ENCODE measurements at regions not wholly inside any gene's neighbourhood (a gene's known extent, or its start where the extent isn't known, plus 50 kb on each side); places are given as distances from the start of the nearest gene placed in this dataset.

- Histone ChIP-seq H3K4me2 (ENCODE audit: low read depth, low read length, poor library complexity, severe bottlenecking) (no peak overlapping the region), H3K4me3 (ENCODE audit: insufficient read depth, low read length, poor library complexity, severe bottlenecking) (no peak overlapping the region)
Observed at GRCh38 chr3:71997066-71997653, 212.2 kb upstream of the PROK2 start.

DNA sequence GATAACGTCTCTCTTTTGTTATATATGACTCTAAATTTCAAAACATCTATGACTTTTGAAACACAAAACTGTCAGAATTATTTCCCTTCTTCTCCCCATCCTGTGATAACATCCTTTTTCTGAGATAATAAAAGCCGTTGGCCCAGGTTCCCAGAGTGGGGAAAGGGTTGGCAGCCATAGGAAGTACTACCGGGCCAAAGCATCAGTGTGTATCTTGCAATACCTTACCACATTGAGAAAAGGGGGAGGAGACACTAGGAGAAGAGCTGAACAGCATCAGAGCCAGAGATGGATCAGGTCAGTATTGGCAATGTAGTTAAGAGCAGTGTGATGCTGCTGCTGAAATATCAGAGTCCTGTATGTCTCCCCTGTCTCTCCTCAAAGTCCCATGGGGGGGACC is 210.0 kb upstream of the PROK2 start:
- Histone ChIP-seq H2AFZ (ENCODE audit: low read depth, low read length, severe bottlenecking) (no peak overlapping the region), H3K9me2 (replicated peaks; ENCODE audit: insufficient read depth, low read length) (no peaks in the 10 kb centered on the region), H3K36me3 (ENCODE audit: low read length) (no peaks in the 10 kb centered on the region), H4K20me1 (ENCODE audit: low read depth, low read length) (no peaks in the 10 kb centered on the region), H3K9me3 (ENCODE audit: insufficient read depth, low read length) (no peaks in the 10 kb centered on the region), H3K79me2 (ENCODE audit: insufficient read depth, low read length) (no peaks in the 10 kb centered on the region), H3K4me3 (ENCODE audit: insufficient read depth, low read length, poor library complexity, severe bottlenecking) (no peak overlapping the region), H3F3A (ENCODE audit: insufficient read depth) (no peaks in the 10 kb centered on the region), H3K4me2 (ENCODE audit: low read depth, low read length, poor library complexity, severe bottlenecking) (no peak overlapping the region), H3K27me3 (ENCODE audit: low read length) (no peaks in the 10 kb centered on the region; the same call in 1 of the 2 replicates), H3K9ac (ENCODE audit: low read length) (no peak overlapping the region), H3K27ac (ENCODE audit: low read depth, low read length) (no peak overlapping the region)
- TF ChIP-seq CTCF (IDR thresholded peaks at IDR 0.05; ENCODE audit: insufficient read depth, low read length, poor library complexity, severe bottlenecking) (no peak), EZH2phosphoT487 (conservative IDR thresholded peaks at IDR 0.05; ENCODE audit: low read length) (no peak)

More at GRCh38 chr3:71997066-71997653, 212.2 kb upstream of the PROK2 start:
- TF ChIP-seq EZH2phosphoT487 (conservative IDR thresholded peaks at IDR 0.05; ENCODE audit: low read length) (no peak), CTCF (IDR thresholded peaks at IDR 0.05; ENCODE audit: insufficient read depth, low read length, poor library complexity, severe bottlenecking) (no peak)
- Histone ChIP-seq H3K27me3 (ENCODE audit: low read length) (no peaks in the 10 kb centered on the region), H3F3A (ENCODE audit: insufficient read depth) (no peaks in the 10 kb centered on the region), H2AFZ (ENCODE audit: low read depth, low read length, severe bottlenecking) (no peak overlapping the region), H4K20me1 (ENCODE audit: low read depth, low read length) (no peaks in the 10 kb centered on the region), H3K36me3 (ENCODE audit: low read length) (no peaks in the 10 kb centered on the region), H3K9me3 (ENCODE audit: insufficient read depth, low read length) (no peaks in the 10 kb centered on the region), H3K27ac (ENCODE audit: low read depth, low read length) (no peak overlapping the region), H3K9ac (ENCODE audit: low read length) (no peak overlapping the region), H3K79me2 (ENCODE audit: insufficient read depth, low read length) (no peaks in the 10 kb centered on the region), H3K9me2 (replicated peaks; ENCODE audit: insufficient read depth, low read length) (no peaks in the 10 kb centered on the region)

GRCh38 chr3:71994203-71994602 is 209.3 kb upstream of the PROK2 start:
- Histone ChIP-seq H2AFZ (ENCODE audit: low read depth, low read length, severe bottlenecking) (no peak overlapping the region), H3K9ac (ENCODE audit: low read length) (no peak overlapping the region), H3K9me2 (replicated peaks; ENCODE audit: insufficient read depth, low read length) (no peaks in the 10 kb centered on the region), H3K27ac (ENCODE audit: low read depth, low read length) (no peak overlapping the region), H3K4me2 (ENCODE audit: low read depth, low read length, poor library complexity, severe bottlenecking) (no peak overlapping the region), H3K4me3 (ENCODE audit: insufficient read depth, low read length, poor library complexity, severe bottlenecking) (no peak overlapping the region), H3K79me2 (ENCODE audit: insufficient read depth, low read length) (no peaks in the 10 kb centered on the region), H3K27me3 (ENCODE audit: low read length) (no peaks in the 10 kb centered on the region; the same call in 1 of the 2 replicates), H3F3A (ENCODE audit: insufficient read depth) (no peaks in the 10 kb centered on the region), H3K36me3 (ENCODE audit: low read length) (no peaks in the 10 kb centered on the region), H3K9me3 (ENCODE audit: insufficient read depth, low read length) (no peaks in the 10 kb centered on the region), H4K20me1 (ENCODE audit: low read depth, low read length) (no peaks in the 10 kb centered on the region)
- TF ChIP-seq EZH2phosphoT487 (conservative IDR thresholded peaks at IDR 0.05; ENCODE audit: low read length) (no peak), CTCF (IDR thresholded peaks at IDR 0.05; ENCODE audit: insufficient read depth, low read length, poor library complexity, severe bottlenecking) (no peak)

Data from SU-DHL-6 (cell line).